Left ventricle myocardium inferior (tissue), 1 donor: ENCODE measurements at regions not wholly inside any gene's neighbourhood (a gene's known extent, or its start where the extent isn't known, plus 50 kb on each side); places are given as distances from the start of the nearest gene placed in this dataset.

Experiments
- DNase-seq: peaks from one replicate; pipeline ENCODE4 v3.0.0-alpha.2; 2020
- H3K27ac ChIP-seq: fragments of 200-600 bp; replicated peaks from 2 replicates; pipeline ENCODE4 v1.8.0; 2021
- H3K27me3 ChIP-seq: fragments of 200-600 bp; 2 replicates; pipeline ENCODE4 v1.8.0; 2021; ENCODE audit warnings: low read depth
- H3K36me3 ChIP-seq: fragments of 200-600 bp; 2 replicates; pipeline ENCODE4 v1.8.0; 2021
- H3K4me1 ChIP-seq: fragments of 200-600 bp; 2 replicates; pipeline ENCODE4 v1.8.0; 2021
- H3K4me3 ChIP-seq: fragments of 200-600 bp; 2 replicates; pipeline ENCODE4 v1.8.0; 2021; ENCODE audit warnings: mild to moderate bottlenecking, moderate library complexity
- H3K9me3 ChIP-seq: fragments of 200-600 bp; replicated peaks from 2 replicates; pipeline ENCODE4 v1.8.0; 2021
- intact Hi-C: fragments of 100-400 bp; cut with micrococcal nuclease; formaldehyde crosslinking; loops from one replicate; pipeline ENCODE4 v1.11.0; 2022
- TF ChIP-seq, protein P1 (sequence below): fragments of 200-600 bp; IDR thresholded peaks from 2 replicates; pipeline ENCODE4 v1.8.0; 2021; ENCODE audit warnings: antibody characterized with exemption, mild to moderate bottlenecking, borderline replicate concordance
- donor health status: DM: no; HTN: yes; CAD: no; lungs with severe emphysema.

DNA sequence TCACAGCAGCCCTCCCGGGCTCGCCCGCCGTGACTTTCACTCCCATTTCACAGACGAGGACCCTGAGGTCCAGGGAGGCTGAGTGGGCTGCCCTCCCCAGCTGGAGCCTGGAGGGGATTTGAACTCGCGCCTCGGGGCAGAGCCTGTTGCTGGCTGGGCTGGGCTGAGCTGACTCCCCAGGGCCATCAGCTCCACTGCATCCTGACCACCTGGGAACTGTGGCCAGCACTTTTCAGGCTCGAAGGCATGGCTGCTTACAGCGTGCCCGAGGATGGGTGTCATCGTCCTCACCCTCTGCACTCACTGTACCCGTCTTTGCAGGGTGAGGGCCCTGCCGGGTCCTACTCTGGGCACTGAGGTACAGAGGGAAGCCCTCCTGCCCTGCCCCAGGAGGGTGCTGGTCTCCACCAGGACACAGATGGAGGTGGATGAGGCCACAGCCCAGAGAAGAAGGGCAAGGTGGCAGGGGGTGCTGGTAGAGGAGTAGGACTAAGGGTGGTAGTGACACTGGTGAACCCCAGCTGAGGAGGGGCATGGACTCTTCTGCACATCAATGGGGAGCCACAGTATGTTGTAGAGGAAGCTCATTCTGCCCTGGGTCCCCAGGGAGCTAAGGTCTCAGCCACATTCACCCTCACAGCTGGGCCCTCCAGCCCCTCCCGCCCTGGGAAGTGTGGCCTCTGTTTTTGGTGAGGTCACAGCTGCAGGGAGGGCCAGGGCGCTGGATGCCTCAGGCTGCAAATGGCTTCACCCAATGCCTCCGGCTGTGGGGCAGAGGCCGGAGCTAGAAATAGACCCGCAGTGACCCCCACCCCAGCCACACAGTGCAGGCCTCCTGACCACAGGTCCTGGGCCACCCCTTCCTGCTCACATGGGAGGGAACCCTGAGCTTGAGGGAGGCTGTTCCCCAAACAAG is 365.1 kb upstream of the SFSWAP start:
- Histone ChIP-seq H3K4me1 (no peaks in the 10 kb centered on the region), H3K36me3 (no peaks in the 10 kb centered on the region), H3K27me3 (peaks cover 46% of the 10 kb centered on the region), H3K27ac (no peak overlapping the region), H3K9me3 (no peaks in the 10 kb centered on the region), H3K4me3 (no peak overlapping the region)
- no peak for DNase-seq
- intact Hi-C loops = no loop called here
- TF ChIP-seq, protein P1, sequence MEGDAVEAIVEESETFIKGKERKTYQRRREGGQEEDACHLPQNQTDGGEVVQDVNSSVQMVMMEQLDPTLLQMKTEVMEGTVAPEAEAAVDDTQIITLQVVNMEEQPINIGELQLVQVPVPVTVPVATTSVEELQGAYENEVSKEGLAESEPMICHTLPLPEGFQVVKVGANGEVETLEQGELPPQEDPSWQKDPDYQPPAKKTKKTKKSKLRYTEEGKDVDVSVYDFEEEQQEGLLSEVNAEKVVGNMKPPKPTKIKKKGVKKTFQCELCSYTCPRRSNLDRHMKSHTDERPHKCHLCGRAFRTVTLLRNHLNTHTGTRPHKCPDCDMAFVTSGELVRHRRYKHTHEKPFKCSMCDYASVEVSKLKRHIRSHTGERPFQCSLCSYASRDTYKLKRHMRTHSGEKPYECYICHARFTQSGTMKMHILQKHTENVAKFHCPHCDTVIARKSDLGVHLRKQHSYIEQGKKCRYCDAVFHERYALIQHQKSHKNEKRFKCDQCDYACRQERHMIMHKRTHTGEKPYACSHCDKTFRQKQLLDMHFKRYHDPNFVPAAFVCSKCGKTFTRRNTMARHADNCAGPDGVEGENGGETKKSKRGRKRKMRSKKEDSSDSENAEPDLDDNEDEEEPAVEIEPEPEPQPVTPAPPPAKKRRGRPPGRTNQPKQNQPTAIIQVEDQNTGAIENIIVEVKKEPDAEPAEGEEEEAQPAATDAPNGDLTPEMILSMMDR = no peak

DNA sequence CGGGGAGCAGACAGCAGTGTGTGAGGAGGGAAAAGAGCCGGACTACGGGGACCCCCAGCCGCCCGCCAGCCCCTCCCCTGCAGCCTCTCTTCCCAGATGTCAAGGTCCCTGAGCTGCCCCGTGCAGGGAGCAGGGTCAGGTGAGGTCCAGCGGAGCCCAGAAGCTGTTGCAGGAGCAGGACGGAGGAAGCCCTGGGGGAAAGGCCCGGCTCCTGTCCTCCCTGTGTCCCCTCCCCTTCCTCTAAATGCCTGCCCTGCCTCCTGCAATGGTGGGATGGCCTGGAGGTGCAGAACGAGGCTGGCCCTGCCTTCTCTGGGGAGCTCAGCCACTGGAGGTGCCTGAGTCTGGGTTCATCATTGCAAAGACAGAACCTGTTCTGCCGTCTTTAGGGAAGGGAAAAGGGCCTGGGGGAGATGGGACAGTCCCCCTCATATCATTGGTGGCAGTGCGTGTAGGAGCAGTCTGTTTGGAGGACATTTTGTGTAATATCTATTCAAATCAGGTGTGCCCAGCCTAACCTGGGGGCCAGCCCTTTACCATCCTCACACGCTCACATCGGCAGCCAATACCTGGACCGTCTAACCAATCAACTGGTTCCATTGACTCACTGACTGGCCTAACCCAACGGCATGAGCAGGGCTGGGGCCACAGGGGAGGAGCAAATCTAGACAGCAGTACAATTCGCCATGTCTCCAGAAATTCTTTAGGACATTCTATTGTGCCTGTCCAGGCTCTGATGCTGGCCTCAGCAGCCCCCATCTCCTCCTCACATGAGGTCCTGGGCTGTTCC is 364.1 kb upstream of the SFSWAP start:
- TF ChIP-seq, protein P1 = no peak
- Histone ChIP-seq H3K9me3 (no peaks in the 10 kb centered on the region), H3K4me3 (no peak overlapping the region), H3K4me1 (no peaks in the 10 kb centered on the region), H3K27ac (no peak overlapping the region), H3K27me3 (peaks cover 55% of the 10 kb centered on the region), H3K36me3 (no peaks in the 10 kb centered on the region)
- intact Hi-C loops = no loop called here
- no peak for DNase-seq

DNA sequence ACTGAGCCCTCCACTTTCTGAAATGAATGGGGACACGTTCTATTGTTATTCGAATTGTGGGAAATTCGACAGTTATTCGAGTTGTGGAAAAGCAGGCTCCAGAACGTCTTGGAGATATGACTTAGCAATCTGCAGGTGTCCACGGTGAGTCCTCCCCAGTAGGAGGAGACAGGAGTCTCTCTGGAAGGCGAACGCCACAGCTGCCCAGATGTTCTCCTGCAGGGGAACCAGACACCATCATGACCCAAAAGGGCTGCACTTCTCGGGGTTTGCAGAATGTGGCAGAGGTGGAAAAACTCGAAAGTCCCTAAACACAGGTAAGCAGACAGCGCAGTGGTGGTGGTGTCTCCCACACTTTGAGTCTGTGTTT is 363.6 kb upstream of the SFSWAP start:
- H3K4me1 ChIP-seq = no peaks in the 10 kb centered on the region
- H3K27ac ChIP-seq = no peak overlapping the region
- intact Hi-C loops = no loop called here
- no peaks in the 10 kb centered on the region for H3K36me3 ChIP-seq
- H3K4me3 ChIP-seq = no peak overlapping the region
- H3K9me3 ChIP-seq = no peaks in the 10 kb centered on the region
- H3K27me3 ChIP-seq = peaks cover 60% of the 10 kb centered on the region
- DNase-seq = no peak
- TF ChIP-seq, protein P1 = no peak

DNA sequence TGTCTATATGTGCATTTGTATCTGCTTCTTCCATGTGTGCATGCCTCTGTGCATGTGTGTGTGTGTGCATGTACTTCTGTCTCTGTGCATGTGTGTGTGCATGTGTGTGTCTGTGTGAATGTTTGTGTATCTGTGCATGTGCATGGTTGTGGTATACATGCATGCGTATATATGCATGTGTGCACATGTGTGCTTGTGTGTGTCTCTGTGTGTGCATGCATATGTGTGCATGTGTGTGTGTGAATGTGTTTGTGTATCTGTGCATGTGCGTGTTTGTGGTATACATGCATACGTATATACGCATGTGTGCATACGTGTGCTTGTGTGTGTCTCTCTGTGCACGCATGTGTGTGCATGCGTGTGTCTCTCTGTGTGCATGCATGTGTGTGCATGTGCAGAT is 363.2 kb upstream of the SFSWAP start:
- Histone ChIP-seq H3K4me3 (no peak overlapping the region), H3K27ac (no peak overlapping the region), H3K4me1 (no peaks in the 10 kb centered on the region), H3K9me3 (no peaks in the 10 kb centered on the region), H3K27me3 (peaks cover 64% of the 10 kb centered on the region), H3K36me3 (no peaks in the 10 kb centered on the region)
- TF ChIP-seq, protein P1 = no peak
- intact Hi-C loops = no loop called here
- DNase-seq = no peak

DNA sequence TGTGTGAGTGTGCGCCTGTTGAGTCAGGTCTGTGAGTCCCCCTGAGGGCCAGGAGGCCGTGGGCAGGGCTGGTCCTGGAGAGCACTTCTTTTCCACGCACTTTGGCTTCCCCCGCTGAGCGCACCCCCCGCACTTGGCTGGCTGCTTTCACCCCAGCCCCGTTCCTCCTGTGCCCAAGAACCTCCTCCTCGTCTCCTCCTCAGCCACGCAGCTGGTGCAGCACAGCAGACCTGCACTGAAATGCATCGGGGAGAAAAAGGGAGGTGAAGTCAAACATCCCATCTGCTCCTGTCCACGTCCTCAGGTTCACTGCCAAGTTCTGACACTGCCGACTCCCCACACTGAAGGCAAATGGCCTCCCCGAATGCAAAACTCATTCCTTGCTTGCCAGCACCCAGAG is 362.7 kb upstream of the SFSWAP start:
- Histone ChIP-seq H3K27ac (no peak overlapping the region), H3K4me3 (no peak overlapping the region), H3K27me3 (peaks cover 69% of the 10 kb centered on the region), H3K4me1 (no peaks in the 10 kb centered on the region), H3K9me3 (no peaks in the 10 kb centered on the region), H3K36me3 (no peaks in the 10 kb centered on the region)
- intact Hi-C loops = no loop called here
- TF ChIP-seq, protein P1 = no peak
- no peak for DNase-seq
